ENCODE measurements at regions not wholly inside any gene's neighbourhood (a gene's known extent, or its start where the extent isn't known, plus 50 kb on each side); places are given as distances from the start of the nearest gene placed in this dataset.

- no peak overlapping the region for H3K27ac Mint-ChIP-seq
- H3K36me3 Mint-ChIP-seq (ENCODE audit: low read depth): peaks cover 5% of the 10 kb centered on the region
- H3K4me1 Mint-ChIP-seq: peaks cover 11% of the 10 kb centered on the region
- no peak overlapping the region for H3K4me3 Mint-ChIP-seq
- peaks cover 19% of the 10 kb centered on the region for H3K9me3 Mint-ChIP-seq
- no peak for TF ChIP-seq CTCF (IDR thresholded peaks at IDR 0.05)
- no peak for DNase-seq
- H3K27me3 Mint-ChIP-seq (ENCODE audit: low read depth, poor library complexity): peaks cover 3% of the 10 kb centered on the region
These were observed 144.3 kb upstream of the PAQR3 start for GRCh38 chr4:79083406-79084010.

- Mint-ChIP-seq H3K27ac (no peak overlapping the region), H3K4me1 (peaks cover 10% of the 10 kb centered on the region), H3K27me3 (ENCODE audit: low read depth, poor library complexity) (peaks cover 3% of the 10 kb centered on the region), H3K9me3 (peaks cover 19% of the 10 kb centered on the region), H3K36me3 (ENCODE audit: low read depth) (peaks cover 5% of the 10 kb centered on the region), H3K4me3 (no peak overlapping the region)
- no peak for DNase-seq
- no peak for TF ChIP-seq CTCF (IDR thresholded peaks at IDR 0.05)
These were observed 143.8 kb upstream of the PAQR3 start for GRCh38 chr4:79082997-79083396.

- peaks cover 5% of the 10 kb centered on the region for H3K36me3 Mint-ChIP-seq (ENCODE audit: low read depth)
- H3K4me1 Mint-ChIP-seq: peaks cover 10% of the 10 kb centered on the region
- DNase-seq: no peak
- H3K9me3 Mint-ChIP-seq: peaks cover 19% of the 10 kb centered on the region
- H3K27ac Mint-ChIP-seq: no peak overlapping the region
- no peak for TF ChIP-seq CTCF (IDR thresholded peaks at IDR 0.05)
- no peak overlapping the region for H3K4me3 Mint-ChIP-seq
- H3K27me3 Mint-ChIP-seq (ENCODE audit: low read depth, poor library complexity): peaks cover 3% of the 10 kb centered on the region
These were observed 142.7 kb upstream of the PAQR3 start for GRCh38 chr4:79081973-79082372.

GRCh38 chr4:79078339-79078738, 139.1 kb upstream of the PAQR3 start:
- Mint-ChIP-seq H3K36me3 (ENCODE audit: low read depth) (peaks cover 5% of the 10 kb centered on the region), H3K27ac (no peak overlapping the region), H3K27me3 (ENCODE audit: low read depth, poor library complexity) (peaks cover 3% of the 10 kb centered on the region), H3K4me1 (peaks cover 8% of the 10 kb centered on the region), H3K4me3 (no peak overlapping the region), H3K9me3 (peaks cover 27% of the 10 kb centered on the region)
- DNase-seq: no peak
- no peak for TF ChIP-seq CTCF (IDR thresholded peaks at IDR 0.05)

- peaks cover 18% of the 10 kb centered on the region for H3K9me3 Mint-ChIP-seq
- TF ChIP-seq CTCF (IDR thresholded peaks at IDR 0.05): no peak
- no peaks in the 10 kb centered on the region for H3K36me3 Mint-ChIP-seq (ENCODE audit: low read depth)
- peaks cover under 1% of the 10 kb centered on the region for H3K4me1 Mint-ChIP-seq
- H3K27ac Mint-ChIP-seq: no peak overlapping the region
- H3K4me3 Mint-ChIP-seq: no peak overlapping the region
- peaks cover 3% of the 10 kb centered on the region for H3K27me3 Mint-ChIP-seq (ENCODE audit: low read depth, poor library complexity)
- no peak for DNase-seq
These were observed 134.8 kb upstream of the PAQR3 start for GRCh38 chr4:79074040-79074439.

- DNase-seq: no peak
- H3K36me3 Mint-ChIP-seq (ENCODE audit: low read depth): no peaks in the 10 kb centered on the region
- no peak overlapping the region for H3K27ac Mint-ChIP-seq
- H3K4me1 Mint-ChIP-seq: no peaks in the 10 kb centered on the region
- TF ChIP-seq CTCF (IDR thresholded peaks at IDR 0.05): no peak
- H3K4me3 Mint-ChIP-seq: no peak overlapping the region
- peaks cover 18% of the 10 kb centered on the region for H3K9me3 Mint-ChIP-seq
- H3K27me3 Mint-ChIP-seq (ENCODE audit: low read depth, poor library complexity): peaks cover 3% of the 10 kb centered on the region
These were observed 134.2 kb upstream of the PAQR3 start for GRCh38 chr4:79073471-79073870.
